GM21528 (cell line): ENCODE measurements at regions not wholly inside any gene's neighbourhood (a gene's known extent, or its start where the extent isn't known, plus 50 kb on each side); places are given as distances from the start of the nearest gene placed in this dataset.
"Not testable (repeated sequence)": the region's sequence is repeated elsewhere in the genome, so short reads cannot be mapped to it uniquely, and the experiment has no call there.

Source experiments
- ATAC-seq: cut with Tn5 transposase; IDR thresholded peaks from one replicate; pipeline ENCODE4 v1.9.1; 2021; ENCODE audit warnings: mild to moderate bottlenecking, moderate library complexity; ENCODE audit not compliant: unreplicated experiment, low FRiP score

GRCh38 chr17:70499067-70499786 lies 329.9 kb downstream of the KCNJ2 start:
- ATAC-seq, result no peak

DNA sequence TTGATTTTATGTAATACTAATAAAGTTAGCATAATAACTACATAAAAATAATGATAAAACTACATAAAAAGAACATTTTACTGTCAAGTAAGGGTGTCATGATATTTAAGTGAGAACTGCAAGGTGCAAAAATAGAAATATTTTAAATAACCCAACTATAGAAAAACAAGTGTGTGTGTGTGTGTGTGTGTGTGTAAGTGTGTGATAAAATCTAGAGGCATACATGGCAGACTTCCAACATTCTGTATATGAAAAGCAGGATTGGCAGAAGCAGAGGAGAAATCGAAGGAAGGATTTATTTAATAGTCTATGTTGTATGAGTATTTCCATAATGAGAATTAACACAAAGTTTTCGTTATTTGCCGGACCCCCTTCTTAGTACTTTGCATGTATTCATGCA lies 334.1 kb downstream of the KCNJ2 start:
- no peak for ATAC-seq

DNA sequence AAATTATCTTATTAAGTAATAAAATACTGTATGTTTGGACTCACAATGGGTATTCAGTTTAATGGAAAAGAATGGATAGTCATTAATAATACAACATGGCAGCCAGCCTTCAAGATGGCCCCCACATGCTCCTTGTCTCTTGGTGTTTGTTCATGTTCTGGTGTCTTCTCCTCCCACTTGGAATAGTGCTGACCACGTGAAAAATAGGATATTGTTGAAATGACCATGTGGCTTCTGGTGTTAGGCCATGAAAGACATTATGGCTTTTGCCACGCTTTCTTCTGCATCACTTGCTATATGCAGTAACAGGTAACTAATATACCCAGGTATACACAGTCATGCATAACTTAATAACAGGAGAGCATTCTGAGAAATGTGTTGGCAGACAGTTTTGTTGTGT lies 341.0 kb downstream of the KCNJ2 start:
- ATAC-seq, result no peak

GRCh38 chr17:70517816-70518215 lies 348.5 kb downstream of the KCNJ2 start:
- no peak for ATAC-seq

- no peak for ATAC-seq
Observed at GRCh38 chr17:70519300-70519699, 350.0 kb downstream of the KCNJ2 start.

GRCh38 chr17:70520447-70520846 lies 351.1 kb downstream of the KCNJ2 start:
- ATAC-seq, result no peak

DNA sequence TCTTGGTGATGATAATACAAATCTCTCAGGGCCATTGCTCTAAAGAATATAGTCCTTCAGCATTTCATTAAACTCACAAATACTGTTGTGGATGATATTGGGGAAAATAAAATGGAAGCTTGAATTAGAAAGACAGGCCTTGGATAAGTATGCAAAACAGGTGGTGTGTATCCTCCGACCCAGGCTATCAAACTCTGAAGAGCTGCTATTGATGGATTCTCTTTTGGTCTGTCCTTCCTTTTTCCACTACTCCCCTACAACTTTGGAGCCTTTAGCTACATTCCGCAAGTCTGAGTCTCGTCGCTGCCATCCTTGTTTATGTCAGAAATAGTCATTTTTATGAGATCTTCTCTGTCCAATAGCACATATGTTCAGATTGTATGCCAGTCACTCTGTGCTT lies 351.6 kb downstream of the KCNJ2 start:
- no peak for ATAC-seq

DNA sequence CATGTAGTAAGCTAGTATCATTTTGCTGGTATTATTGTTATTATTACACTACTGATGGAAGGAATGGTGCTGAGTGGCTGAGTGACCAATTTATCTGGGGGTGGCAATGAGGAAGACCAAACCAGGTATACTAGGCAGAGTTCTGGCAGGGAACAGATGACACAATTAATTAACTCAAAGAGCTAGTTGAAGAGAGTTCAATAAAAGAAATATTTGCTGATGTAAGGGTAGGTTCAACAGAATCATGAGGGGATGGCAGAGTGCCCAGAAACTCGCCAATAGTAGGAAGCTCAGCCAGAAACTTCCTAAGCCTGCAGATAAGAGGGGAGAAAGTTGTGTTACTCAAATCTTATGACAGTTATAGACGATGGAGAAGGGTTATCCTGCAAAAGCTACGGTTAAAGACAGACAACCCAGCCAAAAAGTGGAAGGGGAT lies 352.5 kb downstream of the KCNJ2 start:
- ATAC-seq, result no peak

- no peak for ATAC-seq
Observed at GRCh38 chr17:70523426-70523825, 354.1 kb downstream of the KCNJ2 start.

DNA sequence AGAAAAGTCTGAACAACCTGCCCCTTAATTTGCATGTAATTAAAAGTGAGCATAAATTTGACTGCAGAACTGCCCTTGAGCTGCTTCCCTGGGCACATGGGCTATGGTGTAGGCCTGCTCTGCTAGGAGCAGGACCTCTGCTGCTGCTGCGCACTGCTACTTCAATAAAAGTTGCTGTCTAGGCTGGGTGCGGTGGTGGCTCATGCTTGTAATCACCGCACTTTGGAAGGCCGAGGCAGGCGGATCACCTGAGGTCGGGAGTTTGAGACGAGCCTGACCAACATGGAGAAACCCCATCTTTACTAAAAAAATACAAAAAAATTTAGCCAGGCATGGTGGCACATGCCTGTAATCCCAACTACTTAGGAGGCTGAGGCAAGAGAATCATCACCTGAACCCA lies 355.7 kb downstream of the KCNJ2 start:
- not testable (repeated sequence) for ATAC-seq

DNA sequence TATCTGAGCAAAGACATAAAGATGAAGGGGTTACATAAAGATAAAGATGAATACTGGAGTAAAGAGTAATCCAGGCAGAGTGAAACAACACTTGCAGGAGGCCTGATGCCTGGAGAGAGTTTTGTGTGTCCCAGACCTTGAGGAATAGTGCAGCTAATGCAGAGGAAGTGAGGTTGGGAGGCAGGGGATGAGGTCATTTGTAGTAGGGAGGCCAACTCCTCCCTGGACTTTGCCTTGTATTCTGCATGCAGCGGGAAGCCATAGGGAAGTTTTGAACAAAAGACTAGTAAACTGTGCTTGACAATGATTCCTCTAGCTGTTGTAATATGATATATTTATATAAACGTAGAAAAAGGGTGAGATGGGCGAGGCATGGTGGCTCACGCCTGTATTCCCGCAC lies 356.6 kb downstream of the KCNJ2 start:
- no peak for ATAC-seq

GRCh38 chr17:70527364-70527888 lies 358.1 kb downstream of the KCNJ2 start:
- no peak for ATAC-seq

- no peak for ATAC-seq
Observed at GRCh38 chr17:70533427-70533826, 364.1 kb downstream of the KCNJ2 start.

DNA sequence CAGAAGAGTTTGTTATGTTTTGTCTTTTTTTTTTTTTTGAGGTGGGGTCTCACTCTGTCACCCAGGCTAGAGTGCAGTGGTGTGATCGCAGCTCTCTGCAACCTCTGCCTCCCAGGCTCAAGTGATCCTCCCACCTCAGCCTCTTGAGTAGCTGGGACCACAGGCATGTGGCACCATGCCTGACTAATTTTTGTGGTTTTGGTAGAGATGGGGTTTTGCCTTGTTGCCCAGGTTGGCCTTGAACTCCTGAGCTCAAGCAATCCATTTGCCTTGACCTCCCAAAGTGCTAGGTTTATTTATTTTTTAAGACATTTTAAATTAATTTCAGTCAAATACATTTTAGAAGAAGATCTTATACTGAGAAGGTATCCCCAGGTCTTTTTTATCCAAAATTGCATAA lies 366.7 kb downstream of the KCNJ2 start:
- ATAC-seq, result no peak

- ATAC-seq, result no peak
Observed at GRCh38 chr17:70539132-70539924, 370.0 kb downstream of the KCNJ2 start.

DNA sequence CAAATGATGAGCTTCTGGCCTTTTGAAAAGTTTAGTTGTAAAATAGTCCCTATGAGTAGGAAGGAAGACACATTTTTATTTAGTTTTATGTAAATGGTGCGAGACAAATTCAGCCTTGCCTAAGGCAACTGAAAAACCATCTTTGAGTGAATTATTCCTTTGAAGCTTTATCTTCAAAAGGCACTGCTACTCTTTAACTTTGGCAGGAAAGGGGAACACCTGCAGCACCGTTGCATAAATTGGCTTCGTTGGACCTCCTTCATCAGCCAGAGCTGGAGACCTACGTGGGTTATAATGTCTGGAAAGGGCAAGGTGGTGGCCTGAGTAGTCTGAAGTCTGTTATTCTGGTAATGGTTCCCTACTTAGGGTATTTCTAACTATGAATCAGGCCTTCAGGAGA lies 373.5 kb downstream of the KCNJ2 start:
- no peak for ATAC-seq

DNA sequence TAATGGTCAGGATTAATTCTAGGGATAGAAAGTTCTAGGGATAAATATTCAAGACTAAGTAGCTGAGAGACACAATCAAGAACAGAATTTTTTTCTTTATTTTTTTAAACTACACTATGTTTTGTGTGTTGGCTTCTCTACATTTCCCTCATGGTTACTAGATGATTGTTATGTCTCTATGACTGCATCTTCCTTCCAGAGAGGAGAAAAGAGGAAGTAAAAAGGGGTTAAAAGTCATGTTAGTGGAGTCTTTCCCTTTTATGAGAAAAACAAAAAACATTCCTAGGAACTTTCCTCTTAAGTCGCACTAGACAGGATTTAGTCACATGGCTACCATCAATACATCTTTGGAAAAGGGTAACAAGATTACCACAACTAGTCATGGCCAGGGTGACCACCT lies 375.0 kb downstream of the KCNJ2 start:
- no peak for ATAC-seq

DNA sequence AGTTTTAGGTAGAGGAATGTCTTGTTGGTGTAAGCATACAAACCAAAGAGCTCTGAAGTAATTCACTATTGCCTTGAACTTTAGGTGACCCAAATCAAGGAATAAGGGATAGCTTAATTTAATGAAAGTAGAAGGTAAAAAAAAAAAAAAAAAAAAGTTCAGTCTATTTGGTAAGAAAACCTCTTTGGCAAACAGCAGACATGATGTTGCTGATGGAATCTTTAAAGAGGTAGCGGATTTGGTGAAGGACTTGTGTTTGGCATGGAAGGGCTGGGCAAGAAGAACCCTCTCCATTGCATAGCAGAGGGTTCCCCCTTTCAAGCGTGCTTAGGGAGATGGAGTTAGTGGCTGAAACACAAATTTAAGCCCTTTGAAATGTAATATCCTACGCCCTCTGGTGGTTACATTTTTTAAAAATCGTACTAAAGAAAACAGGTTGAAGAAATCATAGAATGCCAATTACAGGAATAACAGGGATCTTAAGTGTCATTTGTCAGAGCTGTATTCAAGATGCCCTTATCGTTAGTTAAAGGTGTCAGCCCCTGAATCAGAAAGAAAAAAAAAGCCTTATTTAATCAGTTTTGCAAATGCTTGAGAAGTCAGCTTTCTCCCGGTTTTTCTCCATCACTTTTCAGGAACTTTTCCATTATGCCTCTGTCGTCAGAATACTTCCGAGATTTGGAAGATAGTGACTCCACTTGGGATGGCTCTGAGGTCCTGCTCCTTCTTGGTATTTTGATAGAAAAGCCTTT lies 383.1 kb downstream of the KCNJ2 start:
- ATAC-seq, result no peak

DNA sequence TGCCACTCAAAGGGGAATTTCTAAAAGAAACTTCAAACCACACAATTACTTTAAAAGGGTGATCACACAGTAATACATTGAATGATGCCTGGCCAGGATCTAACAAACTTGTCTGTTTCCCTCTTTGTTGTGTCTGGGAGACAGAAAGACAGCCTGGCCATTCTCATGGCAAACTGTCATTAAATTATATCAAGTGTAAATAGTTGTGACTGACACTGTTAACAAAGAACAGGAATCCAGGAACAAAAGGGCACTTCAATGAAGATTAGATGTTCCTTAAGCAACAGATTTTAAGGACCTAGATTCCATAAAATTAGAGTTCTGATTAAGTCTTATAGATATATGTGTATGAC lies 383.6 kb downstream of the KCNJ2 start:
- ATAC-seq, result no peak

GRCh38 chr17:70555723-70556122 lies 386.4 kb downstream of the KCNJ2 start:
- no peak for ATAC-seq

- ATAC-seq, result no peak
Observed at GRCh38 chr17:70558821-70559220, 389.5 kb downstream of the KCNJ2 start.
